HG03442 (cell line): ENCODE measurements at regions not wholly inside any gene's neighbourhood (a gene's known extent, or its start where the extent isn't known, plus 50 kb on each side); places are given as distances from the start of the nearest gene placed in this dataset.

Experiments
- ATAC-seq: cut with Tn5 transposase; IDR thresholded peaks from one replicate; pipeline ENCODE4 v1.9.1; 2021; ENCODE audit warnings: mild to moderate bottlenecking, moderate library complexity; ENCODE audit not compliant: unreplicated experiment

DNA sequence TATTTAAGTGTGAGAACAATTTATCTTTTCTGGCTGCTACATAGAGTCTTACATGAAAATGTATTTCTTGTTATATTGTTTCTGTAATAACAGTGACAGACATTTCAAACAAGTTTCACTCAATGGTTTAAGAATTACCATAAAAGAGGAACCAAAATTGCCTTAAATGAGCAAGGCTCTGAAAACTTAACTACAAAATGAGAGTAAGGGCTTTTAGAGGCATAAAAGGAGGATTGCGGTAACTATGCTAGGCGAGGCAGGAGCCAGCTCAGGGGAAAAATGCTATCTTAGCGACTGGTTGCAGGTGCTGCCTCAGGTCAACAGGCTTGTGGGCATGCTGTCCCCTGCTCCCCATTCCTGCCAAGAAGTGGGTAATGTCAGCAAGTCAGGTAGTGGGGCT, 81.7 kb upstream of the MSI2 start:
- ATAC-seq, result peak; percentile 68

DNA sequence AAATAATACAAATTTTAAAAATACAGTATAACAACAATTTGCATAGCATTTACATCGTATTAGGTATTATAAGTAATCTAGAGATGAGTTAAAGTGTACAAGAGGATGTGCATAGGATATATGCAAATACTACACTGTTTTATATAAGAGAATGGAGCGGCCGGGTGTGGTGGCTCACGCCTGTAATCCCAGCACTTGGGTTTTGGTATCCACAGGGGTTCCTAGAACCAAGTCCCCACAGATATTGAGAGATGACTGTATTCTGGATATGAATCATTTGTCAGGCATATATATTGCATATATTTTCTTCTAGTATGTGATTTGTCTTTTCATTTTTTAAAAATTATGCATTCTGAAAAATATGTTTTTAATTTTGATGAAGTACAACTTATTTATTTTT, 77.5 kb upstream of the MSI2 start:
- ATAC-seq, result no peak

DNA sequence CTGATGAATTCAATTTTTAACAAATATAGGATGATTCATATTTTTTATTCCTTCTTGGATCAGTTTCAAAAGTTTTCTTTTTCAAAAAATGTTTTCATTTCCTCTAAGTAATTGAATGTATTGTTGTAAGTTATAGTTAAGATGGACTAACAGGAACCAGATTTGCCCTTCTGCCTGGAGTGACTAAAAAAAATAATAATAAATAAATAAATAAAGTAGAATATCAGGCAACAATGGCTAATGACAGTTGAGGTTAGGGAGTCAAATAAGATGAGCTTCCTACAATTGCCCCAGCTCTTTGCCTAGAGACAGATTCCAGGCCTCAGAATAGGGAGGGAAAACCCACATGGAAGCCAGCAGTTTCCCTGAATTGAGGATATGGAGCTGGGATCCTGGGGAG, 73.7 kb upstream of the MSI2 start:
- ATAC-seq, result no peak

DNA sequence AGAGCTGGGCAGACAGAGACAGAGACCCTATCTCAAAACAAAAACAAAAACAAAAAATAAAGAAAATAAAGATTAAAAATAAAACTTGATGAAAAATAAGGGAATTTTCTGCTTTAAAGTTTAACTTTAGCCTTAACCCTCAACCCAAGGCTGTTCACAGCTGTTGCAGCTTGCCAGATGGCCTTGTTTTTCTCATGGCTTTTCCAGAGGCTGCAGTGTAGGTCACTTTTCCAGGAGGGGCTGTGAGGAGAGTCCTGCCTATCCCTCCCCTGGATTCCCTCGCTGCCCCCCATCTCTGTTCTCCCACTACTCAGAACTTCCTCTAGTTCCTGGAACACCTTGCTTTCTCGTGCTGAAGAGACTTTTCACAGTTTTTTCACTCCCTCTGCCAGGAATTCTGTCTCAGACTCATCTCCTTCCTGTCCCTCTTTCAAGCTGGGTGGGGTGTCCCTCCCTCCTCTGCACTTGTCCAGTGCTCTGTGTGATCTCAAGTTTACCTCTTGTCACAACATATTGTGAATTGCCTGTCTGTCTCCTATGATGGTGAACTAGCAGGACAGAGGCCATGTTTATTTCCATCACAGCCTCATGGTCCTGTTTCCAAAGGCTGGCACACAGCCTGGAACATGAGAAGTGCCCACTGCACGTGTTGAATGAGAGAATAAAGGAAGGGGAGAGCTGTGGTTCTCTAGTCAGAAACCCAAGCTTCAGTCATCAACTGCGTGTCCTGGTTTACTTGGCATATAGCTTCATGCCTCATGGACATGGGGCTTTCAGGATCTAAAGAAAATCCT, 69.9 kb upstream of the MSI2 start:
- ATAC-seq, result no peak

DNA sequence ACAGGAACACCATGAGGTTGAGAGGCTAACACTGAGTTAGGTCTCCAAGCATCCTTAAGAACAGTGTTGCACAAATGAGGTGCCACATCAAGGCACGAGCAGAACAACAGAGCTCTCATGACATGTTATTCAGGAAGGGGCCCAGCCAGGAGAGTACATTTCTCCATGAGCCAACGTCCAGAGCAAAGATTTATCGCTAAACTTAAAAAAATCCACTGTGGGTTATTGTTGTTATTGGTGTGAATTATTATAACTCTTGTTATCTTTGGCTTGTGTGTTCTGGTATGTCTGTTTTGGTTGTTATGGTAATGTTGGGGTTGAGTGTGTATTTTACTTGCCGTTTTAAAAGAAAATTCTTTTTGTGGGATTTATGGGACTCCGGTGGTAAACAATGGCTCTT, 68.9 kb upstream of the MSI2 start:
- no peak for ATAC-seq

DNA sequence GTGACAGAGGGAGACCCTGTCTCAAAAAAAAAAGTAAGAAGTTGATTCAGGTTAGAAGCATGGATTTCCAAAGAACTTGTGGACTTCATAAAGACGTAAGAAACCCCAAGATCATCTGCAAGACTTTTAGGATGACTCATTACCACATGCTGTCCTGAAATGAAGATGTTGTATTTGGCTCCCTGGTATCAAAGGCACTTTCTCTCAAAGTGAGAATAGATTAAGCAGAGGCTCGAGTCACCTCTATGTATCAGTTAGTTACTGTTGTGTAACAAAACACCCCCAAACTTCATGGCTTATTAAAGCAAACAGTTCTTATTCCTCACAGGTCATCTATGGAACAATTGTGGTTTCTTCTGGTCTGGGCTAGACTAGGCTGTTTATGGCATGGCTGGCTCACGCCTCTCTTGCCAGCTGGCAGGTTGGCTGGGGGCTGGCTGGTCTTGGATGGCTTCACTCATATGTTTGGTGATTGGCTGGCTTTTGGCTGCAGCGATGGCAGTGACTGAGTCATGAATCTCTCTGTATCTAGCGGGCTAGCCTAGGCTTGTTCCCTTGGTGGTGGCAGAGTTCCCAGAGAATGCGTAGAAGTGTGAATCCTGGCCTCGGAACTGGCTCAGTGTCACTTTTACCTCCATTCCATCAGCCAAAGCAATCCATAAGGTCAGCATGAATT, 60.4 kb upstream of the MSI2 start:
- no peak for ATAC-seq

DNA sequence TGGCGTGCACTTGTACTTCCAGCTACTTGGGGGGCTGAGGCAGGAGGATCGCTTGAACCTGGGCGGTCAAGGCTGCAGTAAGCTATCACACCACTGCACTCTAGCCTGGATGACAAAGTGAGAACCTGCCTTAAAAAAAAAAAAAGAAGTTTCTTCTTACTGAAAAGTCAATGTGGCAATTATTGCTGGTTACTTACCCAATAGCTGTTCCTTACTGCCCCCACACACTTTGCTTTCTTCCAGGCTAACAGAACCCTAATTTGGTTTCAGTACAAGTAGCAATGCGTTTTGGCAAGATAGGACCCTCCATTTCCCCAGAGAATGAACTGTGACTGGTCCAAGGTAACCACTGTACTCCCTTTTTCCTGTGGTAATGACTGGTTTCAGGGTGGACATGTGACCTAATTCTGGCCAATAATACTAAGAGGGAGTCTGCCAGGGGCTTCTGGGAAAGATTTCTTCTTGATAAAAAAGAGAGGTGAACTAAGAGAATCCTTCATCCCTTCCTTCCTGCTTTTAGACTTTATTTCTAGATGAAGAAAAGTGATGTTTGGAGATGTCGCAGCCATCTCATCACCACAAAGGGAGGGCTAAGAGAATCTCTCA, 58.8 kb upstream of the MSI2 start:
- ATAC-seq, result no peak

DNA sequence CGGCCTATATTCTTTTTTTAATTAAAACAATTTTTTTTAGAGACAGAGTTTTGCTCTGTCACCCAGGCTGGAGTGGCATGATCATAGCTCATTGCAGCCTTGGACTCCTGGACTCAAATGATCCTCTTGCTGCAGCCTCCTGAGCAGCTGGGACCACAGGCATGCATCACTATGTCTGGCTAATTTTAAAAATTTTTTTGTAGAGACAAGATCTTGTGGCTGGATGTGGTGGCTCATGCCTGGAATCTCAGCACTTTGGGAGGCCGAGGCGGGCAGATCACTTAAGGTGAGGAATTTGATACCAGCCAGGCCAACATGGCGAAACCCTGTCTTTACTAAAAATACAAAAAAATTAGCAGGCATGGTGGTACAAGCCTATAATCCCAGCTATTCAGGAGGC, 54.8 kb upstream of the MSI2 start:
- no peak for ATAC-seq

DNA sequence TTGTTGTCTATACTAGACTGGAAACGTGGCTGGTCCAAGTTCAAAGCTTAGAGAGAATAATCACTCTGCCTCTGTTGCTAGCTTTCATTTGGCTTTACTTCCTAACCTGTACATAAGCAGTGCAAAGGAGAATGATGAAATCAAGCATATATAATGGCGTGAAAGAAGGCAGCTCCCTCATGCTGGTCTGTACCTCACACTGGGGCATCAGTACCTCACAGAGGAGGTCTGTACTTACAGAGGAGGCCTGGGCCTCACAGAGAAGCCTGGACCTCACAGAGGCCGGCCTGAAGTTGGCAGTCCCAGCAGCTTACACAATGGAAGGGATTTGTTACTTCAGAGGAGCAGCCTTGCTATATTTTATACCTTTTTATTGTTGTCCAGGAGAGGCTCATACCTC, 53.3 kb upstream of the MSI2 start:
- no peak for ATAC-seq
